ENCODE measurements at regions not wholly inside any gene's neighbourhood (a gene's known extent, or its start where the extent isn't known, plus 50 kb on each side); places are given as distances from the start of the nearest gene placed in this dataset.

GRCh38 chr2:21836261-21836660 lies 712.5 kb downstream of the TDRD15 start:
- DNase-seq (ENCODE audit: low spot score): no peak
- POLR2A ChIA-PET: no interaction called here
- Mint-ChIP-seq H3K36me3 (0 out of 2 replicates have a peak, but pooled peaks cover 3% of the 10 kb centered on the region), H3K27ac (no peak overlapping the region), H3K9me3 (peaks cover 7% of the 10 kb centered on the region), H3K4me1 (peaks cover 29% of the 10 kb centered on the region), H3K27me3 (ENCODE audit: low read depth) (no peaks in the 10 kb centered on the region), H3K4me3 (no peak overlapping the region)
- CTCF ChIA-PET: no interaction called here
- no peak for ATAC-seq
- TF ChIP-seq ZNF219 (CRISPR knock-in tag; IDR thresholded peaks at IDR 0.05; ENCODE audit: borderline replicate concordance): no peak
- no peak for TF ChIP-seq ZNF512 (CRISPR knock-in tag; IDR thresholded peaks at IDR 0.05; ENCODE audit: borderline replicate concordance)
- TF ChIP-seq, protein P1, sequence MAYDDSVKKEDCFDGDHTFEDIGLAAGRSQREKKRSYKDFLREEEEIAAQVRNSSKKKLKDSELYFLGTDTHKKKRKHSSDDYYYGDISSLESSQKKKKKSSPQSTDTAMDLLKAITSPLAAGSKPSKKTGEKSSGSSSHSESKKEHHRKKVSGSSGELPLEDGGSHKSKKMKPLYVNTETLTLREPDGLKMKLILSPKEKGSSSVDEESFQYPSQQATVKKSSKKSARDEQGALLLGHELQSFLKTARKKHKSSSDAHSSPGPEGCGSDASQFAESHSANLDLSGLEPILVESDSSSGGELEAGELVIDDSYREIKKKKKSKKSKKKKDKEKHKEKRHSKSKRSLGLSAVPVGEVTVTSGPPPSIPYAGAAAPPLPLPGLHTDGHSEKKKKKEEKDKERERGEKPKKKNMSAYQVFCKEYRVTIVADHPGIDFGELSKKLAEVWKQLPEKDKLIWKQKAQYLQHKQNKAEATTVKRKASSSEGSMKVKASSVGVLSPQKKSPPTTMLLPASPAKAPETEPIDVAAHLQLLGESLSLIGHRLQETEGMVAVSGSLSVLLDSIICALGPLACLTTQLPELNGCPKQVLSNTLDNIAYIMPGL (CRISPR knock-in tag; IDR thresholded peaks at IDR 0.05): no peak
- TF ChIP-seq, protein P2, sequence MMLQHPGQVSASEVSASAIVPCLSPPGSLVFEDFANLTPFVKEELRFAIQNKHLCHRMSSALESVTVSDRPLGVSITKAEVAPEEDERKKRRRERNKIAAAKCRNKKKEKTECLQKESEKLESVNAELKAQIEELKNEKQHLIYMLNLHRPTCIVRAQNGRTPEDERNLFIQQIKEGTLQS (CRISPR knock-in tag; conservative IDR thresholded peaks at IDR 0.05): no peak
- no peak for TF ChIP-seq ZNF532 (CRISPR knock-in tag; IDR thresholded peaks at IDR 0.05; ENCODE audit: borderline replicate concordance)
- TF ChIP-seq ZNF263 (CRISPR knock-in tag; IDR thresholded peaks at IDR 0.05; ENCODE audit: low read depth): no peak
- TF ChIP-seq ELF4 (CRISPR knock-in tag; IDR thresholded peaks at IDR 0.05; ENCODE audit: low read depth): no peak
- TF ChIP-seq ZNF121 (CRISPR knock-in tag; IDR thresholded peaks at IDR 0.05): no peak
- no peak for TF ChIP-seq OVOL2 (CRISPR knock-in tag; IDR thresholded peaks at IDR 0.05; ENCODE audit: borderline replicate concordance)
- no peak for TF ChIP-seq ZNF317 (CRISPR knock-in tag; IDR thresholded peaks at IDR 0.05; ENCODE audit: borderline replicate concordance, low read depth)
- no peak for TF ChIP-seq MXD4 (CRISPR knock-in tag; IDR thresholded peaks at IDR 0.05; ENCODE audit: borderline replicate concordance)
- TF ChIP-seq, protein P3, sequence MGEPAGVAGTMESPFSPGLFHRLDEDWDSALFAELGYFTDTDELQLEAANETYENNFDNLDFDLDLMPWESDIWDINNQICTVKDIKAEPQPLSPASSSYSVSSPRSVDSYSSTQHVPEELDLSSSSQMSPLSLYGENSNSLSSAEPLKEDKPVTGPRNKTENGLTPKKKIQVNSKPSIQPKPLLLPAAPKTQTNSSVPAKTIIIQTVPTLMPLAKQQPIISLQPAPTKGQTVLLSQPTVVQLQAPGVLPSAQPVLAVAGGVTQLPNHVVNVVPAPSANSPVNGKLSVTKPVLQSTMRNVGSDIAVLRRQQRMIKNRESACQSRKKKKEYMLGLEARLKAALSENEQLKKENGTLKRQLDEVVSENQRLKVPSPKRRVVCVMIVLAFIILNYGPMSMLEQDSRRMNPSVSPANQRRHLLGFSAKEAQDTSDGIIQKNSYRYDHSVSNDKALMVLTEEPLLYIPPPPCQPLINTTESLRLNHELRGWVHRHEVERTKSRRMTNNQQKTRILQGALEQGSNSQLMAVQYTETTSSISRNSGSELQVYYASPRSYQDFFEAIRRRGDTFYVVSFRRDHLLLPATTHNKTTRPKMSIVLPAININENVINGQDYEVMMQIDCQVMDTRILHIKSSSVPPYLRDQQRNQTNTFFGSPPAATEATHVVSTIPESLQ (CRISPR knock-in tag; IDR thresholded peaks at IDR 0.05): no peak
- TF ChIP-seq TP53 (CRISPR knock-in tag; IDR thresholded peaks at IDR 0.05): no peak
- TF ChIP-seq, protein P4, sequence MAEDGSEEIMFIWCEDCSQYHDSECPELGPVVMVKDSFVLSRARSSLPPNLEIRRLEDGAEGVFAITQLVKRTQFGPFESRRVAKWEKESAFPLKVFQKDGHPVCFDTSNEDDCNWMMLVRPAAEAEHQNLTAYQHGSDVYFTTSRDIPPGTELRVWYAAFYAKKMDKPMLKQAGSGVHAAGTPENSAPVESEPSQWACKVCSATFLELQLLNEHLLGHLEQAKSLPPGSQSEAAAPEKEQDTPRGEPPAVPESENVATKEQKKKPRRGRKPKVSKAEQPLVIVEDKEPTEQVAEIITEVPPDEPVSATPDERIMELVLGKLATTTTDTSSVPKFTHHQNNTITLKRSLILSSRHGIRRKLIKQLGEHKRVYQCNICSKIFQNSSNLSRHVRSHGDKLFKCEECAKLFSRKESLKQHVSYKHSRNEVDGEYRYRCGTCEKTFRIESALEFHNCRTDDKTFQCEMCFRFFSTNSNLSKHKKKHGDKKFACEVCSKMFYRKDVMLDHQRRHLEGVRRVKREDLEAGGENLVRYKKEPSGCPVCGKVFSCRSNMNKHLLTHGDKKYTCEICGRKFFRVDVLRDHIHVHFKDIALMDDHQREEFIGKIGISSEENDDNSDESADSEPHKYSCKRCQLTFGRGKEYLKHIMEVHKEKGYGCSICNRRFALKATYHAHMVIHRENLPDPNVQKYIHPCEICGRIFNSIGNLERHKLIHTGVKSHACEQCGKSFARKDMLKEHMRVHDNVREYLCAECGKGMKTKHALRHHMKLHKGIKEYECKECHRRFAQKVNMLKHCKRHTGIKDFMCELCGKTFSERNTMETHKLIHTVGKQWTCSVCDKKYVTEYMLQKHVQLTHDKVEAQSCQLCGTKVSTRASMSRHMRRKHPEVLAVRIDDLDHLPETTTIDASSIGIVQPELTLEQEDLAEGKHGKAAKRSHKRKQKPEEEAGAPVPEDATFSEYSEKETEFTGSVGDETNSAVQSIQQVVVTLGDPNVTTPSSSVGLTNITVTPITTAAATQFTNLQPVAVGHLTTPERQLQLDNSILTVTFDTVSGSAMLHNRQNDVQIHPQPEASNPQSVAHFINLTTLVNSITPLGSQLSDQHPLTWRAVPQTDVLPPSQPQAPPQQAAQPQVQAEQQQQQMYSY (CRISPR knock-in tag; IDR thresholded peaks at IDR 0.05): no peak
- no peak for TF ChIP-seq TEAD1 (CRISPR knock-in tag; IDR thresholded peaks at IDR 0.05)
- TF ChIP-seq, protein P5, sequence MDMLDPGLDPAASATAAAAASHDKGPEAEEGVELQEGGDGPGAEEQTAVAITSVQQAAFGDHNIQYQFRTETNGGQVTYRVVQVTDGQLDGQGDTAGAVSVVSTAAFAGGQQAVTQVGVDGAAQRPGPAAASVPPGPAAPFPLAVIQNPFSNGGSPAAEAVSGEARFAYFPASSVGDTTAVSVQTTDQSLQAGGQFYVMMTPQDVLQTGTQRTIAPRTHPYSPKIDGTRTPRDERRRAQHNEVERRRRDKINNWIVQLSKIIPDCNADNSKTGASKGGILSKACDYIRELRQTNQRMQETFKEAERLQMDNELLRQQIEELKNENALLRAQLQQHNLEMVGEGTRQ (CRISPR knock-in tag; IDR thresholded peaks at IDR 0.05): no peak
- no peak for TF ChIP-seq EMX1 (CRISPR knock-in tag; IDR thresholded peaks at IDR 0.05)

All from WTC11 (cell line).